Kasumi-1 (cell line): ENCODE measurements at regions not wholly inside any gene's neighbourhood (a gene's known extent, or its start where the extent isn't known, plus 50 kb on each side); places are given as distances from the start of the nearest gene placed in this dataset.

ENCODE experiments used
- DNase-seq, 2 experiments: peaks; one replicate each; lab custom pipeline; 2025; lab: John Stamatoyannopoulos, UW

DNA sequence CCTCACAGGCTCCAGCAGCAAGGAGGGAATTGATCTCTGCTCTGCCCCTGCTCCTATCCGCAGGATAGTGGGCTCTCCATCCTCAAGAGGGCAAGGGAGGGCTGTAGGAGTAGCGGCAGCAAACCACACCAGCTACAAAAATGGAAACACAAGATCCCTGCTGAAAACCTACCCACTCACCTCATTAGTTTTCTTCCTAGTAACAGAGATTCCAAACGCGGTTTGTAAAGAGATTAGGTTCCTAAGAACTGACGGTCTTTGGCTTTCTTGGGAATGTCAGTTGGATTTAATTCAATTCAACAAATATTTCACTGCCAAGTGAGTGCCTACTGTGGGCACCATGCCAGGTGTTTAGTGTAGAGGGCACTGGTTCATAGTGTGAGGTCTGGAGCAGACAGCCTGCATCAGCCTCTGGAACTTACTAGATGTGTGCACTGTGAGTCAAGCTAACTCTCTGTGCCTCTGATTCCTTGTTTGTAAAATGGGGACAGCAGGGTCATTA, 84.7 kb downstream of the MRPL46 start:
- DNase-seq, result no peak

DNA sequence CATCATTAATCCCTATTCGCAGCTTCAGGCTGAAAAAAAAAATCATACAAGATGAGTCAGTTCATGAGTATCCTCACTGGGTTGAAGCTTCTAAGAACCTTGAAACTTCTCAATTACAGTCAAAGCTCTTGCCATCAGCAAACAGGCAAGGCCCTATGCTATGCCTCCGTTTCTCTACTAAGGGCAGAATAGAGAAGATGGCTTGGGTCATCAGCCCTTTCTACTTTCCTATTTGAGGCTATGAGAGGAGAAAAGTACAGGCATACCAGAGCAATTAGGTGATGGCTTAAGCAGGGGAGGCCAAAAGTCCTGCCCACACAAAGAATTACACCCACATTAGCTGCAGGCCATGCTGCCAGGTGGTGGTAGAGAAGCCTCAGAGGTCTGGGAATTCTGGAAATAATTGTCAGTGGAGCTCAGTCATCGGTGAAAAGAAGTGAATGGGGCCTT, 89.0 kb downstream of the MRPL46 start:
- DNase-seq, result no peak

- no peak for DNase-seq
Measured at GRCh38 chr15:88377509-88377908, 89.7 kb downstream of the MRPL46 start.

DNA sequence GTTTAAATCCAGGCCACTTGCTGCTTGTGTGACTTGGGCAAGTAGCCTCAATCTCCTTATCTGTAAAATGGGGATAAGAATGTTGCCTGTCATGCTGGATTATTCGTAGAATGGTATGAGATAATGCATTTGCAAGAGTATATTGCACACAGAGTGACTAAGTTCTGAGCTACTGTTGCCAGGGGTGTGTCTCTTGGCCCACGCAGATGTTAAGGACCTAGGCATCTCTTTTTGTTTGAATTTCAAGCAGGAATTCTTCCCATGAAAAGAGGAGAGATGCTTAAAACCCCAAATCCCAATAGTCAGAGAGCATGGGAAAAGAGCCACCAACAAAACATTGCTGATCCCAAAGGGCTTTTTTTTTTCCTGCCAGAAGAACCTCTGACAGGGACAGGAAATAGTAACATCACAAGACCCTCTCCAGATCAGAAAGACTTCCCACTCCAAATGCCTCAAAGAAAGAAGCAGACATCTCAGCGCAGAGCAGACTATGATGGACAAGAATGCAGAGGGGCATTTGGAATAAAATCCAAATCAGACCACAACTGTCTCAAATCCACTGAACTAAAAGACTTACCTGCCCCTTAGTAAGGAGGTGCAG, 90.5 kb downstream of the MRPL46 start:
- no peak for DNase-seq

- DNase-seq, result no peak
Measured at GRCh38 chr15:88375234-88375927, 91.8 kb downstream of the MRPL46 start.

GRCh38 chr15:88365124-88365523, 102.1 kb downstream of the MRPL46 start:
- DNase-seq, result no peak

GRCh38 chr15:88348579-88349230, 92.2 kb upstream of the NTRK3 start:
- no peak for DNase-seq

- no peak for DNase-seq
Measured at GRCh38 chr15:88345962-88346361, 89.4 kb upstream of the NTRK3 start.

DNA sequence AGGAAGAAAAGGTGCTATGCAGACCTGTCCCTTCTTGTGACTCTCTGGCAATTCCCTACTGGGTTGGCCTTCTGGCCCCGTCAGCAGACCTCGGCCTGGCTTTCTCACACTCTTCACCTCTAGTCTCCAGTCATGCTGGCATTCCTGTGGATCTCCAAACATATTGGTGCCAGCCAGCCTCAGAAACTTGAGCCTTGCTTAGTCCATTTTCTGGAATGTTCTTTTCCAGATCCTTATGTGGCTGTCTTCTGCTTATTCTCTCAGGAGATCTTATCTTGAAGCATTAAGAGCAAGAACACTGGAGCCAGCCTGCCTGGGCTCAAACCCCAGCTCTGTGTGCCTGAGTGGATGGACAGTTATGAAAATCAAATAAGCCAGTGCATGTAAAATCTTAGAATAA, 88.2 kb upstream of the NTRK3 start:
- no peak for DNase-seq

GRCh38 chr15:88342666-88343065, 86.1 kb upstream of the NTRK3 start:
- DNase-seq, result no peak

GRCh38 chr15:88341653-88342052, 85.1 kb upstream of the NTRK3 start:
- DNase-seq, result no peak

DNA sequence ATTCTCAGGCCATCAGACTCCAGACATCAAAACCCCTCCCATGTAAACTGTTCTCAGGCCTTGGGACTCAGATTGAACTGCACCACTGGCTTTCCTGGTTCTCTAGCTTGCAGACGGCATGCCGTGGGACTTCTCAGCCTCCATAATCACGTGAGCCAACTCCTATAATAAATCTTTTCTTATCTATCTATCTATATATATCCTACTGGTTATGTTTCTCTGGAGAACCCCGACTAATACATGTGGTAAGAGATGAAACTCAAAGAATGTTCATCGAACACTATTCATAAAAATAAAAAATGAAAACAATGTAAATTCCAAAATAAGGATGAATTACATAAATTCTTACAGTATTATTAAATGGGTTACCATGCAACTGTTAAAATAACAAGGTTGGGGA, 84.5 kb upstream of the NTRK3 start:
- no peak for DNase-seq

DNA sequence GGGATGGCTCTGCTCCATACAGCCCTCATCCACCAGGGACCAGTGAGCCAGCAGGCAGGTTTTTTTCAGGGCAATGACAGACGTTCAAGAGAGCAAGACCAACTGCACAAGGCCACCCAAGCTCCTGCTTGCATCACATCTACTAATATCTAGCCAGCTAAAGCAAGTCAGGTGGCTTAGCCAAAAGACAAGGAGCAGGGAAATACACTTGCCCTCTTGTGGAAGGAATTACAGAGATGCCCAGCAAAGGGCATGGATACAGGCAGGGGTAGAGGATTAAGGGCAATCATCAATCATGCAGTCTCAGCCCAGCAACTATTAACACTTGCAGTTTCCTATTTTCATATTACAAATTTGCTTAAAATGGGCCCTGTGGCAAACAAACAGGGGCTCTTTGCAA, 81.5 kb upstream of the NTRK3 start:
- no peak for DNase-seq

DNA sequence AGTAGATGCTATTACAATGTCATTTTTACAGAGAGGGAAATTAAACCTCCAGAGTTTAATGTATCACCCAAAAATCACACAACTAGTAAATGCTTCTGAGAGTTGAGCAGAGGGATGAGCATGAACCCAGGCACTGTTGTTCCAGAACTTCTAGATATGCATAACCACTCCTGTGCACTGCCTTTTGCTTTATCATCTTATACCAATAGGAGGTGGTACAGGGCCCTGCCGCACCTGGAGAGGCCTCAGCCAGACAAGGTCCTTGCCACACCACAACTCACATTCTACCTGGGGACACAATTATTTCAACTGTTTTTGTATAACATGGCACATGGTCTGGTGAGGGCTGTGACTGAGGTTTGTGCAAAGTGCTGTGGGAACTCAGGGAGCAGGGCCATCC, 78.5 kb upstream of the NTRK3 start:
- no peak for DNase-seq

DNA sequence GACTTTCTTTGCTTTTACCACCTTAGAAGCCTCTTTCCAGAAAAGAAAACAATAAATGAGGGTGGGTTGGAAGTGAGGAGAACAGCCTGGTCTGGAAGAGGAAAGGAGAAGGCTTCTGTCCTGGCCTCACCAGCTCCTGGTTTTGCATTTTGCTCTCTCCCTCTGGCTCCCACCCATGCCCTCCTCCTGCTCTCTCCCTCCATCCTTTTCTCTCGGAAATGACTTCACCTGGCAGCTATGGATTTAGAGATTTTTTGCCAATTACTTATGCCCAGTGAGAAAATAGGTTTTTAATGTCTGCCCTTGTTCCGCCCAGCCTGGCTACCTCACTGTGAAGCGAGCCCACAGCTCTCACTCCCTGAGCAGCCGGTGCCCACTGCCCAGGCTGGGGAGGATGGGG, 77.9 kb upstream of the NTRK3 start:
- no peak for DNase-seq

DNA sequence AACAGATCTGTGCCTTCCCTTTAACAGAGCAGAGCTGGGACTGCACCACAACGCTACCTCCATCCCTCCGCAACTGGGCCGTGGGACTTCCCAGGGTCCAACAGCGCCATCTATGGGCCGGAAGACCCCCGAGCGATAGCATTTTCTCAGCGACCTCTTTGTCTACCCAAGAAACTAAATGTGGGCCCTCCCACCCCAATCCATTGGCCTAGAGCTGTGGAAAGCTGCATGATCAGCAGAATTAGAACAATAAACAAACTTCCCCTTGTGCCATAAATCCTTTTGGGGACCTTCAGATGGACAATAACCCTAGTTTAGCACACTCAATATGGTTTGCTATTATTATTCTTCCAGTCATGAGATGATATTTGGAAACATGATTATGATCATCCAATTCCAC, 74.8 kb upstream of the NTRK3 start:
- peak; percentile 0 to 17 for DNase-seq

GRCh38 chr15:88326924-88327323, 70.4 kb upstream of the NTRK3 start:
- DNase-seq, result no peak

DNA sequence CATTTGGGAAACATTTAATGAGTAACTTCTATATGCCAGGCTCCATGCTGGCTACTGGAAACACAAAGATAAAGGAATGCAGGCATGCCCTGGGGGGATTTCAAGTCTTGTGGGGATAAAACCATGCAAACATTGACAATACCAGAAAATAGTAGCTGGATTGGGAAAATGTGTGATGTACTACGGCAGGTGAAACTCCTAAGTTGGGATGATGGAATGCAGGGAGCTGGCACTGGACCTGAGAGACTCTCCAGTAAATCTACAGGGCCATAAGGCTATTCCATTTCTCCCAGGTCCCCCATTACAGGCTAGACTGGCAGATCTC, 68.2 kb upstream of the NTRK3 start:
- DNase-seq, result no peak

DNA sequence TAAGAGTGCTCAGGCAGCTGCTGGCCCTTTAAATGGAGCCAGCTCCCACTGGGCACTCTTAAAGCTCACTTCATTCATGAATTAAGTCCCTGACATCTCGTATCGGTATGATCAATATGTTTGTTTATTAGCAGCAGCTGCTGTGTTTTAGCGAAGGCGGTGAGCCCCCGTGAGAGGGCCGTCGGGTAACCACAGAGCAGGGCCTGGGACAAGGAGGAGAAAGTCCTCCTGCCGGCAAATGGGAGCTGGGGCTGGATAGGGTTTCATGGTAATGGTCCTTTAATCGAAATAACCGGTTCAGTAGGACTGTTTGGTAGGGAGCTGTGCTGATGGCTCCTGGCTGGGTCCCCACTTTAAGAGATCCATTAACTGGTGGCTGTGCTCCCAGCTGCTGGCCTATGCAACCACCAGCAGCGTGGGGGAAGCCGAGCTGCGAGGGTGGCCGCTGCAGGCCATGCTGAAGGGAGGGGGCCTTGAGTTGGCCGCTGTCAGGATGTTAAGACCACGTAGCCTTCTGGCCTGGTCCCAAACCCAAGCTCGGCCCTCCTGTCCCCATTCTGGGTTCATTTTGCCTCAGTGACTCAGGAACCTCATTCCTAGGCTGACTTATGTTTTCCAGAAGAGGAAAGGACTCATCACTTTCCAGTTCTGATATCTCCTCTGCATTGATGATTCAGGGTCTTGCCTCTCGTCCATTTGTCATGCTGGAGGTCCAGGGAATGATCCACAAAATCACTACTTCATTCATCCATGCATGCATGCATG, 67.6 kb upstream of the NTRK3 start:
- DNase-seq, result no peak

GRCh38 chr15:88323468-88323867, 66.9 kb upstream of the NTRK3 start:
- DNase-seq, result no peak

- no peak for DNase-seq
Measured at GRCh38 chr15:88322461-88322860, 65.9 kb upstream of the NTRK3 start.

GRCh38 chr15:88321271-88321670, 64.7 kb upstream of the NTRK3 start:
- DNase-seq, result no peak

- no peak for DNase-seq
Measured at GRCh38 chr15:88316586-88316985, 60.0 kb upstream of the NTRK3 start.
